ENCODE measurements at regions not wholly inside any gene's neighbourhood (a gene's known extent, or its start where the extent isn't known, plus 50 kb on each side); places are given as distances from the start of the nearest gene placed in this dataset.

DNA sequence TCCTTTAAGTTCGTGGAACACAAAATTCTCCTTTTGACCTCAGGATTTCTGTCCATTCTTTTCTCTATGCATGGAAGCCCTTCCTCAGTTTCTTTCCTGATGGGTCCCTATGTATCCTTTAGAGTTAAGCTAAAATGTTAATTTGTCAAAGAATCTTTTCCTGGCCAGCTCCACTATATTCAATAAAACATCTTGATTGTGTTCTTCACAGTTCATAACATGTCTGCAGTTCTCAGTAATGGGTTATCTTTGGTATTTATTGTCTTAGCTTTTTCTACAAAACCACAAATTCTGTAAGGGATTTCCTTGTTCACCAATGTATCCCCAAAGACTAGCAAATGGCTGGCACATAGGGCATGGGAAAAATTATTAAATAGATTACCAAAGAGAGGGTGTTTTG, 998.5 kb downstream of the ADGRL2 start:
- TF ChIP-seq, protein P1, sequence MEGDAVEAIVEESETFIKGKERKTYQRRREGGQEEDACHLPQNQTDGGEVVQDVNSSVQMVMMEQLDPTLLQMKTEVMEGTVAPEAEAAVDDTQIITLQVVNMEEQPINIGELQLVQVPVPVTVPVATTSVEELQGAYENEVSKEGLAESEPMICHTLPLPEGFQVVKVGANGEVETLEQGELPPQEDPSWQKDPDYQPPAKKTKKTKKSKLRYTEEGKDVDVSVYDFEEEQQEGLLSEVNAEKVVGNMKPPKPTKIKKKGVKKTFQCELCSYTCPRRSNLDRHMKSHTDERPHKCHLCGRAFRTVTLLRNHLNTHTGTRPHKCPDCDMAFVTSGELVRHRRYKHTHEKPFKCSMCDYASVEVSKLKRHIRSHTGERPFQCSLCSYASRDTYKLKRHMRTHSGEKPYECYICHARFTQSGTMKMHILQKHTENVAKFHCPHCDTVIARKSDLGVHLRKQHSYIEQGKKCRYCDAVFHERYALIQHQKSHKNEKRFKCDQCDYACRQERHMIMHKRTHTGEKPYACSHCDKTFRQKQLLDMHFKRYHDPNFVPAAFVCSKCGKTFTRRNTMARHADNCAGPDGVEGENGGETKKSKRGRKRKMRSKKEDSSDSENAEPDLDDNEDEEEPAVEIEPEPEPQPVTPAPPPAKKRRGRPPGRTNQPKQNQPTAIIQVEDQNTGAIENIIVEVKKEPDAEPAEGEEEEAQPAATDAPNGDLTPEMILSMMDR (IDR thresholded peaks at IDR 0.05; ENCODE audit: low read depth, low read length): no peak
- TF ChIP-seq, protein P2, sequence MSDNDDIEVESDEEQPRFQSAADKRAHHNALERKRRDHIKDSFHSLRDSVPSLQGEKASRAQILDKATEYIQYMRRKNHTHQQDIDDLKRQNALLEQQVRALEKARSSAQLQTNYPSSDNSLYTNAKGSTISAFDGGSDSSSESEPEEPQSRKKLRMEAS (IDR thresholded peaks at IDR 0.05; ENCODE audit: low read depth, low read length): no peak
- no peak for TF ChIP-seq POLR2A (IDR thresholded peaks at IDR 0.05; ENCODE audit: extremely low read depth, insufficient read length)
- TF ChIP-seq MYC (IDR thresholded peaks at IDR 0.05; ENCODE audit: low read depth, low read length): no peak

Measured in NB4 (cell line).